Ureter (tissue), 1 donor: ENCODE measurements at regions not wholly inside any gene's neighbourhood (a gene's known extent, or its start where the extent isn't known, plus 50 kb on each side); places are given as distances from the start of the nearest gene placed in this dataset.

Experiments
- DNase-seq: peaks from one replicate; pipeline ENCODE4 v3.0.0-alpha.2; 2020; ENCODE audit warnings: low spot score
- donor health status: DM: yes; HTN: yes; CAD: no.

DNA sequence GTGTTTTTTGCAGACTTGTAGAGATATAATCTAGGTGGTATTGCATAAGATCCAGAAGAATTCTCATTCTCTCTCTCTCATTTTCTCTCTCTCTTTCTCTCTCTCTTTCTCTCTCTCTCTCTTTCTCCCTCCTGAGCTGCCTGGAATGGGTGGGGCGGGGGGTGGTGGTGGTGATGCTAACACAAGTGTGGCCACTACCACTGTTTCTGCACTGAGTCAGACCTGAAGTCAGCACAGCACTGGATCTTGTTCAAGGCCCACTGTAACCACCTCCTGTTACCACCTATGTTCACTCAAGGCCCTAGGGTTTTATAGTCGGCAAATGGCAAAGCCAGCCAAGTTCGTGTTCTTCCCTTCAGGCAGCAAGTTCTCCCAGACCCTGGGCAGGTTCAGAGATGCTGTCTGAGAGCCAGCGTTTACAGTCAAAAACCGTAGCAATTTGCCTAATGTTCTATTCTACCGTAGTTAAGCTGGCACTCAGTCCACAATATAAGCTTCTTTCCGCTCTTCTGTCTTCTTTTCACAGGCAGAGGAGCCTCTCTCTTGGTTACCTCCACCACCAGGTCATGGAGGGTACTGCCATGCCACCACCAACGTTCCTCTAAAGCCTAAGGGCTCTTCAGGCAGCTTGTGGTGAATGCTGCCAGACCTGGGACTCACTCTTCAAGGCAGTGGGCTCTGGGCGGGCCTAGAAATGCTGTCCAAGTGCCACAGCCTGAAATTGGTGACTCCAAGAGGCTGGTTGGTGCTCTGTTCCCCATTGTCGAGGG, 235.7 kb upstream of the PRR16 start:
- DNase-seq: no peak

DNA sequence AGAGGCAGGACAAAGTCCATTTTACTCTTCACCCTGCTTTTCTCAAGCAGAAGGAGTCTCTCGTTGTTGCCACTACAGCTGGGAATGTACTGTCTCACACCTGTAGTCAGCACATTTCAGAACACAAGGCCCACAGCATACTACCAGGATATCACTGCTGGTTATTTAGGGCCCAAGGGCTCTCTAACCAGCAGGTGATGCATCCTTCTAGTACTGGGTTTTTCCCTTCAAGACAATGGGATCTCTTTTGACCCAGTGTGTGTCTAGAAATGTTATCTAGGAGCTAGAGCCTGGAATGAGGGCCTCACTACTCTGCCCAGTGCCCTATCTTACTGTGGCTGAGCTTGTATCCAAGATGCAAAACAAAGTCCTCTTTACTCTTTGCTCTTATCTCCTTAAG, 235.1 kb upstream of the PRR16 start:
- DNase-seq: no peak

DNA sequence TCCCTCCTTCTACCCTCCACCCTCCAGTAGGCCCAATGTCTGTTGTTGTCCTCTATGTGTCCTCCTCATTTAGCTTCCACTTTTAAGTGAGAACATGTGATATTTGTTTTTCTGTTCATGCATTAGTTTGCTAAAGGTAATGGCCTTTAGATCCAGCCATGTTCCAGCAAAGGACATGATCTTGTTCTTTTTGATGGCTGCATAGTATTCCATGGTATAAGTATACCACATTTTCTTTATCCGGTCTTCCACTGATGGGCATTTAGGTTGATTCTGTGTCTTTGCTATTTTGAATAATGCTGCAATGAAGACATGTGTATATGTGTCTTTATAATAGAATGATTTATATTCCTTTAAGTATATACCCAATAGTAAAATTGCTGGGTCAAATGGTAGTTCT, 232.5 kb upstream of the PRR16 start:
- DNase-seq: no peak

DNA sequence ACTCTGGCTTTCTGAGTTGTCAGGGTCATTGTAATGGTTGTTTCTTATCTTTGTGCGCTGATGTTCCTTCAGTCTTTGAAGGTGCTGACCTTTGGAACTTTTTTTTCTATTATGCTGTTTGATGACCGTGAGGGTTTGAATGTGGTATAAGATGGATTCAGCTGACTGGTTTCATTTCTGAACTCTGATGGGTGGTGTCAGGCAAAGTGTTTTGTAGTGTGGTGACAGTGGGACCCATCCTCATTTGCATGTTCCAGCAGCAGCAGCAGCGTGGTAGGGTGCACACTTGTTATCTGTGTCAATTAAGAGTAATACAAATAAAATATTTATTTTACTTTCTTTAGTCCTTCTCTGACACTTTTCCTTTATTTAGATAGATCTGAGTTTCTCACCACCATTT, 227.7 kb upstream of the PRR16 start:
- DNase-seq: no peak

DNA sequence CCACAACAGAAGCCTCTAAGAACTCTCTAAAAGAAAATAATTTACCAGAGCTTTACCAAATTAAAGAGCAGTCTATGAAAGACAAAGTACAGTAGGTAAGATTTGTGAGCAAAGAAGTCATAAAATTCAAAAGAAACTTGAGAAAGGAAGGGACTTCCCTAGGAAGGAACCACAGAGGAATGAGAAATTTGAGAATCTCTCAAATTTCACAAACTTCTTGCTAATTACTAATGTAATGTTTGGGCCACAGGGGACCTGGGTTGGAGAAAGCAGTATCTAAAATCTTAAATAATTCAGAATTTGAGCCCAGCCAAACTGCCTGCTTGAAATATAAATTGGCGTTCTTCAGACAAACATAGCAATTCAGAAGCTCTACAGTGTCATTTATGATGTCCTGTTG, 225.0 kb upstream of the PRR16 start:
- no peak for DNase-seq

DNA sequence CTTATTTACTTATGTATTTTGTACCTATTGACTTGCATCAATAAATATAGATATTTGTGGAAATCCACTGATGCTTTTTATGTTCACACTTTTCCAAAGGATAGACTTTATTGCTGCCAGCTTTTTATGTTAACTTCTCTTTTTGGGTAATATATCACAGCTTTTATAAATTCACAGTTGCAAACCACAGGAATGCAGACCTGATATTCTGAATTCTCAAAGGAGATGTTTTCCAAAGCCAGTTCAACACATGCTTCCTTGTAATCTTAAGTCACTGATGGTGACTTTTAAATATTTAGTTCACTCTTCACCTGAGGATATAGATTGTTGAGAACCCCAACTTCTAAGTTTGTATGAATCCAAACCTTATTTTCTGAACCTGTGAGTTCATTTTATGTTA, 223.4 kb upstream of the PRR16 start:
- no peak for DNase-seq

DNA sequence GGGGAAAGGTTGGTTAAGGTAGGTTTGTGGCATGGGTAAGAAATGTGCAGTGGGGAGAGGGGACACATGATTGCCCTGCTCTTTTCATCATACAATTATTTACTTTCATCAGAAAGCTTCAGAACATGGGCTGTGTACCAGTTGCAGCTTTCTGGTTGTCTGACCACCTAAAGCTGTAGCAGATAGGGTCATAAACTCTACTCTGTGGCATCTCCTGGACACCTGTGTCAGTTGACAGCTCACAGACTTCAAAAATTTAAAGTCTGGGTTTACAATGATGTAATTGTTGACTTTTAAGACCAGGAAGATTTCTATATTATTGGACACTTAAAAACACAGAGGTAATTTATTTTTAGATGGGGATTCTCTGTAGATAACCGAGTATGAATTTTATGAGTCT, 222.7 kb upstream of the PRR16 start:
- no peak for DNase-seq

DNA sequence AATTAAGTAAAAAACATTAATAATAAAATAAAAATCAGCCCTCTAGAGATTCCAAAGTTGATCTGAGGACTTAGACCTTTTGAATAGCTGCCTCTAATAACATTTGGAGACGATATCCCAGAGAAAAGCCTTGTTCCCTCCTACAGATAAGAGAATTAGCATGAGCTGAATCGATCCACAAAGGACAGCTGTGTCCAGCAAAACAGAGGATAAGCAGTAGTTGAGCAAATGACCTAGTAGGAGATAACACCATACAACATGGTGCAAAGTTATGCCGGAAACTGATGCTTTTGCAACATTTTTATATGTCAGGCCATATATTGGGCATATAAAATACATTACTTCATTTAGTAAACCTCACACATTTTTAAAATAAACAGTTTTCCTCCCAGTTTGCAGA, 212.2 kb upstream of the PRR16 start:
- DNase-seq: no peak

DNA sequence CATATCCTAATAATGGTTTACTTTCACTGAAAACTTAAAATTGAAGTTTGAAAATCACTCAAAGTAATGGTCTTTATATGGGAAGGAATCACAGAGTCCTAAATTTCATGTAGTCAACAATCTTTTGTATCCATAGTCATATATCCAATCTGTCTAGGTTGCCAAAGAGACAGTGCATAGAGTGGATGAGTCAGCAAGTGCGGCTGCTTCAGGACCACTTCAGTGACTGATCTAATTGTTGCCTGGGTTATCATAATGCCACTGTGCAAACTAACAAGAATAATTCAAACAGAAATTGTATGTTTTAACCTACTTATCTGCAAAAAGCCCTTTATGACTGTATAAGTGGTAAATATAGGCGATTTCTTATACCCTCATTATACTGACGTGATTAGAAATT, 211.3 kb upstream of the PRR16 start:
- no peak for DNase-seq

DNA sequence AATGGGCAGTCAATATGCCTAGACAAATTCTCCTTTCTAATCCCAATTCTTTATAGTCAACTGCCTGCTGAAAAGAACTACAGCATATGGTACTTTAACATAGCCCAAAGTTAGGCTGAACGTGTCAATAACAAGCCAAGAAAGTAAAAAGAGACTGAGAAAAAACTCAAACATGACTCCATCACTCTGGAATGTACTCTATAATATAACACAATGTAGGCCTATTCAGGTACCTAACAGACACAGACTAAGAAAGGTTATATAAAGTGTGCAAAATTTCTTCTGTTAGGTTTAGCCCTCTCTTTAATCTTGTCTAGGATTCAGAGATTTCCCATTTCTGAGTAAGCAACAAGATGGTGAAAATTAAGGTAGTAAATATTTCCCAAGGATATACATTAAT, 209.7 kb upstream of the PRR16 start:
- DNase-seq: no peak

DNA sequence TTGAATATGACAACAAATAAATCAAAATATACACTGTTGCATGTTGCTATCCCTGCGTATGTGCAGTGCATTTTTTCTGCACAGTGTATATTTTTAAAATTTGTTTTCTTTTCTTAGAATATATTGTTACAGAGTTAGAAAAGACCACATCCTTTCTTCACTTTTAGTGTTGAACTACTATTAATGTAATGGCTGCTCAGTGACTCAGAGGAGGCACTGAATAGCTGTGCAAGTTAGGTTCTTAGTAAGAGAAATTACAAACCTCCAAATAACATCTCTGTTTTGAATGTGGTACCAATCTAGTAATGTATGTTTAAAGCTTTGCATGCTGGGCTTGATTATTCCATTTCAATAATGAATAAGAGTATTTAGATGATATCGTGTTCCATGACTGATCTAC, 208.9 kb upstream of the PRR16 start:
- DNase-seq: no peak

DNA sequence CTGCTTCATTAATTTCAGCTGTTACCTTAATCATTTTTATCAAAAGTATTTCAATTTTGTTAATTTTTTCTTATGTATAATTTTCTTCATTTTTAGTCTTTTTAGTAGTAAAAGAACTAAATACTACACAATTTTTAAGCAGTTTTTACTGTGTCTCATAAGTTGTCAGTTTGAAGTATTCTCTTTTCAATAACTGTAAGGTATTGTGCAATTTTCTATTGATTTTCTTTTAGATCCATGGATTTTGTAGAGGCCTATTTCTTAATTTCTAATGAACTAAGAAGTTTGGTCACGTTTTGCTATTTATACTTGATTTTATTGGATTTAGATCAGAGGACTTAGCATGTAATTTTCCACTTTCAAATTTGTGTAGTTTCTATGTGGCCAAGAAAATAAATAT, 207.7 kb upstream of the PRR16 start:
- DNase-seq: no peak

DNA sequence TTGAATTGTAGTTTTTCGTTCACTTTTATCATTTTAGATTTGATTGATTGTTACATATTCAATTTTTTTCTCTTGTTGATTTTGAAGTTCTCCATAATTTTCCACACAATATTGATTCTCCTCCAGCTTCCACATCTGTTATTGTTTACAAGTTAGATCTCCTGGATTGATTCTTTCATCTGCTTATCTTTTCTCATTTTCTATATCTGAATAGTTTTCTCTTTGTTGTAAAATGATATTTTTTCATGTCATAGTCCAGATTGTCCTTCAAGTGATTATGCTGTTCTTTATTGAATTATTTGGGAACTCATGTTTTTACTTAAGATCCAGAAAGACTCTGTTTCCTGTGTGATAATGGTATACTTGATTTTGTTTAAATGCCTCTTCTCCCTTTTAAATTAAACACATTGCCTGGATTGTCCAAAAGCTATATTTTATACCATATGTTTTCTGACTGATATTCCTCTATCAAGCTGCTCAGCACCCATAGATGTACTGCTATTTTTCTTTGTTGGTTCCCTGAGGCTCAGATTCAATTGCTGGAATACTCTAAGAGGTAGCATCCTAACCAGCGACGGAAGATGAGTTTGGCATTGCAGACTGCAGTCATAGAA, 206.6 kb upstream of the PRR16 start:
- no peak for DNase-seq

DNA sequence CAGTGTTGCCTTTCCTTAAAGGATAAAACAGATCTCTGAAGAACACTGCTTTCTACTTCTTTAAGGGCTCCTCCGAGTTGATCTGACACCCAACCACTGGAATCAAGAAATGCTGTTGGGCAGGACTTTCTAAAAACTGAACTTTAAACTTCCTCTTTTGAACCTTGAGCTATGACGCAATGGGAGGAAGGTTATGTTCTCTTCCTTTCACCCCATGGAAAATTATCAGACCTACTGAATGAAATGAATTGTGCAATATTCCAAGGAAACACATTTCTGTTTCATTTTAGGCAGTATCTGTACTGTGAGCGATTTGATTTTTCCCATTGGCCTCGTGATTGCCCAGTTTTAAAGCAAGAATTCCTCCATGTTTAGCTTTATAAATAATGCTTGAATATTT, 206.0 kb upstream of the PRR16 start:
- DNase-seq: no peak

DNA sequence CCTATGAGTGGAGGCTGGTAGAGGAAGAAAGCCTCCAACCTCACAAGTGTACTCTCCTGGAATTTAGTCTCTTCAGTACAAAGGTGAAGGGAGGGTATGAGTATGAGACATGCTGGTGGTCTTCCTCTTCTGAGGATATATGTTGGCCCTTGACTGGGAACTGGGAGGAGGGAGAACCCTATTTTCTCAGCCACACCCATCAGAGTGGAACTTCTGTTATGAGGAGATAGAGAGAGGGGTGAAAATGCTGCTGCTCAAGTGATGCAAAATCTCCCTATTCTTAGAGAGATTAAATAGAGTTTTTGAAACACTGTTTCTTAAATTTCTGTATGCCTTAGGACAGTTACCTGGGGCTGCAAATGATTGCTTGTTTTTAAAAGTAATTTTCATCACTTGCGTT, 203.4 kb upstream of the PRR16 start:
- DNase-seq: no peak

DNA sequence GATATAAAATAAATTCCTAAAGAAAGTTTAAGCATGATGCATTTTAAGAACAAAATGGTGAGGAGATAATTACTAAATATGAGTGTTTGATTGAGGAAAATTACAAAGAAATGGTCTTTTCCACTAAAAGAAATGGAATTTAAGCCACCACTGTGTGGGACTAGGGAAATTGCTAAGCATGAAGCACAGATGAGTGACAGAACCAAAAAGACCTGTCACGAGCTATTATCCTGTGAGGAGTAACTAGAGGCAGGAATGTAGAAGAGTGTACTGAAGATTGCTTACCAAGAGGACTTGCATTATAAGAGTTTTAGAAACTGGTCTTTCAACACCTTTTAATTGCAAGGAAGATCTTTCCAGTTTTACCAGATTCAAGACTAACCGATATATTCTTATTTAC, 193.6 kb upstream of the PRR16 start:
- no peak for DNase-seq

DNA sequence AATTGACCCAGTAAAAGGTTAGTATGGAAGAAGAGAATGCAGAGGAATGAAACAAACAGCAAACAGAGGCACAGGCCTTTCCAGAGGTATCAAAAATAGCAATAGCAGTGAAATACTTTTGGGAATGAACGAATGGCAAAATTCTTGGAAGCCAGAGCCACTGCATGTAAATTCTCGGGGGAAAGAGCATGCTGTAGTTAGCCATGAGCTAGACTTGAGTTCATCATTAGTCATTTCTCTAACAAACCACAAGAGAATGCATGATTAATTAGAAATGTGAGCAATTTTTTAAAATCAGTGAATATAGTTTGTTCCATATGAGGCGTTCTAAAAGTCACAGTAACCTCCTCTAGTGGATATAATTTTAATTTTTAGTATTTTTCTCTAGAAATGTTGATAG, 170.3 kb upstream of the PRR16 start:
- DNase-seq: no peak

DNA sequence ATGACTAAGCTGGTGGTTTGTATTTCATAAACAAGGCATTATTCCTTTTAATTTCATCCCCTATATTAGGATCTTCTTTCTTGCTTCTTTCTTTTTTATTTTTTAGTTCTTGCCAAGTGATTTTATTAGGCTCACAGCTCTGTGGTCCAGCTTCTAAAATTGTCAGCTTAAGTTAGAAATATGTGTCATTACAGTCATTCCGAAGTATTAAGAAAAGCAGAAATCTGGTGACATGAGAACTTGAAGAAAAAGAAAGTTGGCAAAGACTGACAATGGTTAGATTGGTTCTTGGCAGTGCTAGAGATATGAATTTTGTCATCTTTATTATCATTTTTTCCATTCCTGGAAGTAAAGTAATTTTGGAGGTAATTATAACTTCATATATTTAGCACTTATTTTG, 166.5 kb upstream of the PRR16 start:
- no peak for DNase-seq

DNA sequence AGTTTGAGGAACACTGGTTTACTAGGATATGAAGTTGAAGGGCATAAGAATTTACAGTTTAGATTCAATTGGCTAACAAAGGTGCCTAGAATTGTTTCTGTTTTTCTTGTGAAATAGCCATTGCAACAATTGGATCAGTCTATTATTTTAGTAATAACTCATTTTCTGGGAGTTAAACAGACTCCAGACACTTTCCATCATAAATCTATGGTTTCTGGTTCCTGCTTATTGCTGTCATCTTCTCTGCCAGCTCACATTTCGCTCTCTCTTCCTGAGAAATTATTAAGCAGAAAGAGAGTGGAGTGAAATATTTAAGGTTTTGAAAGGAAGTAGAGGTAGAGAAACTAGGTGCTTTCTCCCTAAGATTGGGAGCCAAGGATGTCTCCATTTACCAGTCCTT, 165.1 kb upstream of the PRR16 start:
- DNase-seq: no peak

DNA sequence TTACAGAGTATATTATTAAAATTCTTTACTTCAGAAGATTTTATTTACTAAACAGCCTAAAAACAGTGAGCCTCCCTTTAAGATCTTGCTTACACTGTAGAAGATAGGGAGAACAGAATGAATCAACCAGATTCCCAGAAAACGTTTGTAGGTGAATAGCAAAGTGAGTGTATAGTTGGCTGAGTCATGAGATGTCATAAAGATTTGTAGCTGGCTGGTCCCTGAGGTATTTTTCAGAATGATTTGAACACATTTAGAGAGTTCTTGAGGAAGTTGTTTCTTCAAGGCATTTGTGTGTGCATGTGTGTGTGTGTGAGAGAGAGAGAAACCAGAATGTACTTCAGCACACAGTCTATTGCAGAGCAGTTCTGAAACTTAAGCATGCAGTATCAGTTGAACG, 159.4 kb upstream of the PRR16 start:
- DNase-seq: no peak

DNA sequence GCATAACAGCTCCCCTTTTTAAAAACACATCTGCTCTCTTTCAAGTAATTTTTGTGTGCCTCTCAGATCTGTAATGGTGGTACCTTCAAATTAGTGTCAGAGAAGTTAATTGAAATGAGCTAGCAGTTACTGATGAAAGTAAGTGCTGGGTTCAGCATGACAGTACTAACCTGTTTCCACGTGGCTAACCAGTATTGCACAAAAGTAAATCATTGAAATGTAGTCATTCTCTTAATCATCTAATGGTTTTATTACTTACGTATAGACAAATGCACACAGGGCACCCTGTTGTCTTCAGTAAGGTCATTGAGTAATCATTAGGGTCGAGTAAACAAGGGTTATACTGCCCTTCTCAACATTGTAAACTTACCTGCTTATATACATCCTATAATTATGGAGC, 157.8 kb upstream of the PRR16 start:
- DNase-seq: no peak

DNA sequence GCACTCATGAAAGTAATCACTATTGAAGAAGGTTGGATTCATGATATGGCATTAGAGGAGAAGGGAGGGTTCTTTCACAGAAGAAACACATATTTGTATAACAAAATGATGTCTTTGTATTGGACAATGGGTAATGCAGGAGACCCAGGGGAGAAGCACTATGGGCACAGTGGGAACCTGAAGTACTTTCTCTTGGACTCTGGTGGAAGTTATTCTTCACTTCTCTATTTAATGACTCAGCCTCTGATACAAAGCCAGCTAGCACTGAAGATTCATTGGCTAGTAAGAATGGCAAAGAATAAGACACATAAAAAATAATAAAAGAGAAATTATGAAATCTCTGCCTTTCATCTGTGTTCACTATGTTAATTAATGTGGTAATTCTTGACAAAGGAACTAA, 149.9 kb upstream of the PRR16 start:
- no peak for DNase-seq

DNA sequence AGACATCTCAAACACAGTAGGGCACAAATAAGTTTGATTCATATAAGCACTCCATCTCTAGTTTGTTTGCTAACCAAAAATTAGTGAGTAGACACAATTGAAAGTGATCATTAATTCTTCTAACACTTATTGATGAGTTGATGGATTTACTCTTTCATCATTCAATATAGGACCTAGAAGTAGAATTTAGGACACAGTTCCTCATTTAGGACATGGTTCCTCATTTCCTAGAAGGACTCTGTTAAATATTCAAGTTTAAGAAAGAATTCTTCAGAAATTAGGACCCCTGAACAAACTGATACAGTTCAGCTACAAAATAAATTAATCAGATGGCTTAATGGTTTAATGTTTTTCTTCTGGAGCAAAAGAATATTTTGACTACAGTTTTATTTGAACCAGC, 143.5 kb upstream of the PRR16 start:
- no peak for DNase-seq

DNA sequence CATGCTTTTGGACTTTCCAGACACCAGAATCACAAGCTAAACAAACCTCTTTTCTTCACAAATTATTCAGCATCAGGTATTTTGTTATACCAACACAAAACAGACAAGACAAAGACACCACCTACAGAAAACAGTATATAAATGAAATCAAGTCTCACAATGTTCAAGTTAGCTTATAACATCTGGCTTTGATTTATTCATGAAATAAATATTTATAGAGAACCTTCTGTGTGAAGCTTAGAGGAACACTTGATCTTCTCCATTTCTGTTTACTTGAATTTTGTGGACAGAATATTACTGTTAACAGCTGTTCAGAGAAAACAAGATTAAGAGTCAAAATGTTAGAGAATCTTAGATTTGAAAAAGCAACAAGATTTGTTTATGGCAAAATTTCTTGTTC, 137.4 kb upstream of the PRR16 start:
- no peak for DNase-seq
